GM23338 (cell line): ENCODE measurements at regions not wholly inside any gene's neighbourhood (a gene's known extent, or its start where the extent isn't known, plus 50 kb on each side); places are given as distances from the start of the nearest gene placed in this dataset.

Source experiments
- ATAC-seq: fragments of 200-7000 bp; cut with Tn5 transposase; 3 replicates; pipeline ENCODE4 v1.9.1; 2020
- DNase-seq: peaks from one replicate; pipeline ENCODE4 v3.0.0-alpha.2; 2015; ENCODE audit warnings: low spot score
- H2AFZ ChIP-seq: fragments of 200-600 bp; sonication (generic); 2 replicates; pipeline ENCODE4 v1.8.0; 2016; ENCODE audit warnings: antibody characterized with exemption, mild to moderate bottlenecking, moderate library complexity
- H3F3A ChIP-seq: fragments of 200-600 bp; sonication (generic); replicated peaks from 2 replicates; pipeline ENCODE4 v1.8.0; 2017; ENCODE audit warnings: antibody characterized with exemption, mixed run types, low read depth
- H3K27ac ChIP-seq: fragments of 200-600 bp; sonication (generic); 2 replicates; pipeline ENCODE4 v1.6.1; 2016; ENCODE audit warnings: low read depth
- H3K27me3 ChIP-seq: fragments of 200-600 bp; sonication (generic); 2 replicates; pipeline ENCODE4 v1.8.0; 2016; ENCODE audit warnings: mild to moderate bottlenecking, mixed run types, moderate library complexity; ENCODE audit not compliant: insufficient read depth
- H3K36me3 ChIP-seq: fragments of 200-600 bp; sonication (generic); 2 replicates; pipeline ENCODE4 v1.8.0; 2016; ENCODE audit warnings: mild to moderate bottlenecking; ENCODE audit not compliant: insufficient read depth
- H3K4me1 ChIP-seq: fragments of 200-600 bp; sonication (generic); 2 replicates; pipeline ENCODE4 v1.8.0; 2016; ENCODE audit warnings: mild to moderate bottlenecking, moderate library complexity; ENCODE audit not compliant: insufficient read depth
- H3K4me2 ChIP-seq: fragments of 200-600 bp; sonication (generic); 2 replicates; pipeline ENCODE4 v1.7.1; 2017; ENCODE audit warnings: mixed run types
- H3K4me3 ChIP-seq: fragments of 200-600 bp; sonication (generic); 2 replicates; pipeline ENCODE4 v1.6.1; 2016; ENCODE audit warnings: mixed run types
- H3K79me2 ChIP-seq: fragments of 200-600 bp; sonication (generic); replicated peaks from 2 replicates; pipeline ENCODE4 v1.8.0; 2017; ENCODE audit warnings: mild to moderate bottlenecking; ENCODE audit not compliant: insufficient read depth
- H3K9me2 ChIP-seq: fragments of 200-600 bp; sonication (generic); 2 replicates; pipeline ENCODE4 v1.8.0; 2017; ENCODE audit not compliant: insufficient read depth
- H4K20me1 ChIP-seq: fragments of 200-600 bp; sonication (generic); replicated peaks from 2 replicates; pipeline ENCODE4 v1.8.0; 2017; ENCODE audit warnings: mild to moderate bottlenecking; ENCODE audit not compliant: insufficient read depth
- H3K27ac Mint-ChIP-seq: 2 replicates; pipeline ENCODE4 v1.8.0; 2020; ENCODE audit warnings: inconsistent platforms, mild to moderate bottlenecking, moderate library complexity, mixed read lengths
- H3K27me3 Mint-ChIP-seq: 3 replicates; pipeline ENCODE4 v1.8.0; 2022; ENCODE audit warnings: low read depth, mild to moderate bottlenecking, moderate library complexity, mixed read lengths, inconsistent platforms; ENCODE audit not compliant: insufficient read depth, poor library complexity
- H3K36me3 Mint-ChIP-seq: 3 replicates; pipeline ENCODE4 v1.8.0; 2021; ENCODE audit warnings: low read depth, mild to moderate bottlenecking, inconsistent platforms, moderate library complexity, mixed read lengths
- H3K4me1 Mint-ChIP-seq: 3 replicates; pipeline ENCODE4 v1.8.0; 2020; ENCODE audit warnings: mild to moderate bottlenecking, inconsistent platforms, mixed read lengths
- H3K4me3 Mint-ChIP-seq: 3 replicates; pipeline ENCODE4 v1.8.0; 2021; ENCODE audit warnings: moderate library complexity, mild to moderate bottlenecking, inconsistent platforms, mixed read lengths
- H3K9me3 Mint-ChIP-seq: 3 replicates; pipeline ENCODE4 v1.8.0; 2020; ENCODE audit warnings: moderate library complexity, mild to moderate bottlenecking, inconsistent platforms, mixed read lengths
- CREB1 ChIP-seq: fragments of 250-450 bp; sonication (Bioruptor Pico); IDR thresholded peaks from 2 replicates; pipeline ENCODE4 v1.5.0; 2020; ENCODE audit warnings: low read depth, mild to moderate bottlenecking, moderate library complexity
- CTCF ChIP-seq, 2 experiments: fragments of 200-600 bp in 1 of 2; sonication (generic) in 1 of 2; conservative IDR thresholded peaks; 2 replicates each; pipeline versions ENCODE4 v1.5.1 to v1.6.1; 2016 to 2017; ENCODE audit warnings: antibody characterized with exemption in 2 of 2, low read depth in 2 of 2, mild to moderate bottlenecking in 2 of 2, moderate library complexity in 1 of 2
- ETS1 ChIP-seq: IDR thresholded peaks from 2 replicates; pipeline ENCODE4 v1.6.1; 2016; ENCODE audit warnings: antibody characterized with exemption
- EZH2 ChIP-seq: fragments of 200-600 bp; sonication (generic); IDR thresholded peaks from one replicate; pipeline ENCODE4 v1.8.0; 2017; ENCODE audit warnings: antibody characterized with exemption, mild to moderate bottlenecking, low read depth; ENCODE audit not compliant: unreplicated experiment
- EZH2phosphoT487 ChIP-seq: fragments of 200-600 bp; sonication (generic); IDR thresholded peaks from one replicate; pipeline ENCODE4 v1.8.1; 2018; ENCODE audit warnings: antibody characterized with exemption; ENCODE audit not compliant: unreplicated experiment
- JUNB ChIP-seq: IDR thresholded peaks from one replicate; pipeline ENCODE4 v1.6.1; 2016; ENCODE audit warnings: antibody characterized with exemption; ENCODE audit not compliant: unreplicated experiment
- NANOG ChIP-seq: IDR thresholded peaks from 2 replicates; pipeline ENCODE4 v1.6.1; 2016; ENCODE audit warnings: antibody characterized with exemption, borderline replicate concordance
- POLR2AphosphoS5 ChIP-seq: IDR thresholded peaks from 2 replicates; pipeline ENCODE4 v1.6.1; 2016; ENCODE audit warnings: antibody characterized with exemption, low read depth
- REST ChIP-seq: IDR thresholded peaks from one replicate; pipeline ENCODE4 v1.6.1; 2018; ENCODE audit warnings: antibody characterized with exemption; ENCODE audit not compliant: unreplicated experiment
- STAT1 ChIP-seq: IDR thresholded peaks from one replicate; pipeline ENCODE4 v1.6.1; 2016; ENCODE audit warnings: antibody characterized with exemption; ENCODE audit not compliant: unreplicated experiment
- ZNF114 ChIP-seq: fragments of 250-450 bp; sonication (Bioruptor Pico); IDR thresholded peaks from 2 replicates; pipeline ENCODE4 v1.5.0; 2020; ENCODE audit warnings: mild to moderate bottlenecking, moderate library complexity
- ZNF331 ChIP-seq: fragments of 250-450 bp; sonication (Bioruptor Pico); IDR thresholded peaks from 2 replicates; pipeline ENCODE4 v1.5.0; 2020; ENCODE audit warnings: low read depth, mild to moderate bottlenecking, moderate library complexity
- ZNF462 ChIP-seq: fragments of 250-450 bp; sonication (Bioruptor Pico); IDR thresholded peaks from 2 replicates; pipeline ENCODE4 v1.5.0; 2020; ENCODE audit warnings: mild to moderate bottlenecking, moderate library complexity

GRCh38 chr5:129387944-129388343 is 72.2 kb upstream of the ADAMTS19 start:
- H2AFZ ChIP-seq: no peak overlapping the region
- DNase-seq (no peak), ATAC-seq (no peak)
- Mint-ChIP-seq H3K9me3 (no peaks in the 10 kb centered on the region), H3K27me3 (peaks cover 2% of the 10 kb centered on the region), H3K4me1 (peaks cover 5% of the 10 kb centered on the region; the same call in 2 of the 3 replicates), H3K36me3 (no peaks in the 10 kb centered on the region), H3K4me3 (no peak overlapping the region), H3K27ac (no peak overlapping the region)
- H4K20me1 ChIP-seq: no peaks in the 10 kb centered on the region
- H3F3A ChIP-seq: no peaks in the 10 kb centered on the region
- no peak for TF ChIP-seq EZH2
- TF ChIP-seq STAT1: no peak
- no peak for TF ChIP-seq ZNF114 (CRISPR knock-in tag)
- TF ChIP-seq CTCF (conservative IDR thresholded peaks at IDR 0.05; ENCODE audit: low read depth in 2 of 2): no peak
- no peak for TF ChIP-seq ETS1
- no peak for TF ChIP-seq EZH2phosphoT487
- no peak for TF ChIP-seq JUNB
- no peak for TF ChIP-seq ZNF331
- no peak for TF ChIP-seq REST
- no peak for TF ChIP-seq ZNF462 (CRISPR knock-in tag)
- TF ChIP-seq POLR2AphosphoS5: no peak
- TF ChIP-seq CREB1: no peak
- TF ChIP-seq NANOG: no peak
- no peak overlapping the region for H3K4me2 ChIP-seq
- H3K4me3 ChIP-seq: no peak overlapping the region
- no peaks in the 10 kb centered on the region for H3K36me3 ChIP-seq
- H3K4me1 ChIP-seq: peaks cover 7% of the 10 kb centered on the region; the same call in 1 of the 2 replicates
- H3K27me3 ChIP-seq: no peaks in the 10 kb centered on the region
- H3K27ac ChIP-seq: no peak overlapping the region
- H3K79me2 ChIP-seq: no peaks in the 10 kb centered on the region
- no peaks in the 10 kb centered on the region for H3K9me2 ChIP-seq
